Ovary (tissue), 3 donors: ENCODE measurements at regions not wholly inside any gene's neighbourhood (a gene's known extent, or its start where the extent isn't known, plus 50 kb on each side); places are given as distances from the start of the nearest gene placed in this dataset.

ENCODE experiments used
- CTCF ChIP-seq, 3 donors: fragments of 450-650 bp in 2 of 3; fragments of 200-600 bp in 1 of 3; IDR thresholded peaks; one replicate each; pipeline versions ENCODE4 v1.5.1 to v1.8.0; 2016 to 2022; ENCODE audit warnings: antibody characterized with exemption in 3 of 3, mild to moderate bottlenecking in 1 of 3
- EP300 ChIP-seq: sonication (generic); formaldehyde crosslinking; IDR thresholded peaks from one replicate; pipeline ENCODE4 v1.6.1; 2017; ENCODE audit warnings: antibody characterized with exemption
- POLR2A ChIP-seq: fragments of 450-650 bp; IDR thresholded peaks from one replicate; pipeline ENCODE4 v1.6.1; 2017; ENCODE audit warnings: antibody characterized with exemption, mild to moderate bottlenecking, moderate library complexity
- donor health status: DM: no; HTN: no; CAD: no.

- no peak for TF ChIP-seq CTCF (IDR thresholded peaks at IDR 0.05)
- TF ChIP-seq POLR2A, result no peak
- TF ChIP-seq EP300, result no peak
These were observed 176.5 kb upstream of the PLSCR5 start for GRCh38 chr3:146781606-146782005.
